HG03558 (cell line): ENCODE measurements at regions not wholly inside any gene's neighbourhood (a gene's known extent, or its start where the extent isn't known, plus 50 kb on each side); places are given as distances from the start of the nearest gene placed in this dataset.
"Not testable (repeated sequence)": the region's sequence is repeated elsewhere in the genome, so short reads cannot be mapped to it uniquely, and the experiment has no call there.

ENCODE experiments used
- ATAC-seq: cut with Tn5 transposase; IDR thresholded peaks from one replicate; pipeline ENCODE4 v1.9.1; 2021; ENCODE audit warnings: moderate number of reproducible peaks; ENCODE audit not compliant: unreplicated experiment; ENCODE audit errors: extremely low read depth

- ATAC-seq = no peak
Observed at GRCh38 chr13:56659041-56659471, 481.7 kb upstream of the PRR20A start.

GRCh38 chr13:56670563-56670962 is 470.2 kb upstream of the PRR20A start:
- ATAC-seq = no peak

GRCh38 chr13:56681404-56681803 is 459.3 kb upstream of the PRR20A start:
- ATAC-seq = no peak

GRCh38 chr13:56687131-56687530 is 453.6 kb upstream of the PRR20A start:
- ATAC-seq = no peak

- no peak for ATAC-seq
Observed at GRCh38 chr13:56697011-56697410, 443.7 kb upstream of the PRR20A start.

- no peak for ATAC-seq
Observed at GRCh38 chr13:56700324-56700723, 440.4 kb upstream of the PRR20A start.

GRCh38 chr13:56706485-56706884 is 434.2 kb upstream of the PRR20A start:
- no peak for ATAC-seq

GRCh38 chr13:56713656-56714055 is 427.1 kb upstream of the PRR20A start:
- no peak for ATAC-seq

- ATAC-seq = no peak
Observed at GRCh38 chr13:56718791-56719190, 421.9 kb upstream of the PRR20A start.

GRCh38 chr13:56720841-56721240 is 419.9 kb upstream of the PRR20A start:
- ATAC-seq = no peak

GRCh38 chr13:56735537-56735942 is 405.2 kb upstream of the PRR20A start:
- no peak for ATAC-seq

- ATAC-seq = no peak
Observed at GRCh38 chr13:56736966-56737365, 403.8 kb upstream of the PRR20A start.

GRCh38 chr13:56752636-56753035 is 388.1 kb upstream of the PRR20A start:
- no peak for ATAC-seq

- ATAC-seq = no peak
Observed at GRCh38 chr13:56755181-56755935, 385.4 kb upstream of the PRR20A start.

GRCh38 chr13:56763333-56763732 is 377.4 kb upstream of the PRR20A start:
- not testable (repeated sequence) for ATAC-seq

GRCh38 chr13:56773148-56773547 is 367.6 kb upstream of the PRR20A start:
- ATAC-seq = no peak

- no peak for ATAC-seq
Observed at GRCh38 chr13:56789527-56789926, 351.2 kb upstream of the PRR20A start.

- no peak for ATAC-seq
Observed at GRCh38 chr13:56837161-56837560, 303.6 kb upstream of the PRR20A start.

GRCh38 chr13:56850852-56851251 is 289.9 kb upstream of the PRR20A start:
- ATAC-seq = no peak

- no peak for ATAC-seq
Observed at GRCh38 chr13:56861476-56861875, 279.2 kb upstream of the PRR20A start.

GRCh38 chr13:56864451-56864850 is 276.3 kb upstream of the PRR20A start:
- no peak for ATAC-seq

GRCh38 chr13:56865416-56865815 is 275.3 kb upstream of the PRR20A start:
- no peak for ATAC-seq
